WTC11 (cell line): ENCODE measurements at regions not wholly inside any gene's neighbourhood (a gene's known extent, or its start where the extent isn't known, plus 50 kb on each side); places are given as distances from the start of the nearest gene placed in this dataset.
"Not testable (repeated sequence)": the region's sequence is repeated elsewhere in the genome, so short reads cannot be mapped to it uniquely, and the experiment has no call there.

Experiments
- ATAC-seq: fragments of 200-7000 bp; cut with Tn5 transposase; 2 replicates; pipeline ENCODE4 v1.10.0; 2021; ENCODE audit warnings: mild to moderate bottlenecking, moderate library complexity
- CTCF ChIA-PET: fragments of 300-600 bp; sonication (Branson Sonifier 250); formaldehyde crosslinking; loops from one replicate; lab custom pipeline; 2021; ENCODE audit warnings: antibody characterized with exemption; lab: Charles Lee
- POLR2A ChIA-PET: fragments of 350-600 bp; sonication (Branson Sonifier 250); formaldehyde crosslinking; loops from one replicate; lab custom pipeline; 2021; ENCODE audit warnings: antibody characterized with exemption; lab: Charles Lee
- DNase-seq: peaks from one replicate; pipeline ENCODE4 v3.0.0; 2021; ENCODE audit warnings: low spot score
- H3K27ac Mint-ChIP-seq: 2 replicates; pipeline ENCODE4 v1.8.0; 2021; ENCODE audit warnings: mixed read lengths
- H3K27me3 Mint-ChIP-seq: 2 replicates; pipeline ENCODE4 v1.8.0; 2021; ENCODE audit warnings: low read depth, mild to moderate bottlenecking, moderate library complexity, mixed read lengths
- H3K36me3 Mint-ChIP-seq: 2 replicates; pipeline ENCODE4 v1.8.0; 2021; ENCODE audit warnings: mixed read lengths
- H3K4me1 Mint-ChIP-seq: 2 replicates; pipeline ENCODE4 v1.8.0; 2022; ENCODE audit warnings: mixed read lengths
- H3K4me3 Mint-ChIP-seq: 2 replicates; pipeline ENCODE4 v1.8.0; 2021; ENCODE audit warnings: mild to moderate bottlenecking, moderate library complexity, mixed read lengths
- H3K9me3 Mint-ChIP-seq: 2 replicates; pipeline ENCODE4 v1.8.0; 2021; ENCODE audit warnings: mixed read lengths
- FOXK1 ChIP-seq: sonication (generic); formaldehyde crosslinking; IDR thresholded peaks from 2 replicates; pipeline ENCODE4 v1.8.0; 2022; ENCODE audit warnings: mild to moderate bottlenecking, moderate library complexity, missing genetic modification reagents
- JAZF1 ChIP-seq: fragments of 250-450 bp; sonication (Bioruptor Pico); IDR thresholded peaks from 2 replicates; pipeline ENCODE4 v1.9.0; 2021; ENCODE audit warnings: moderate library complexity, mild to moderate bottlenecking, inconsistent platforms
- NR1H2 ChIP-seq: sonication (generic); formaldehyde crosslinking; IDR thresholded peaks from 2 replicates; pipeline ENCODE4 v1.9.0; 2021; ENCODE audit warnings: mild to moderate bottlenecking, moderate library complexity, missing genetic modification reagents
- TCF7 ChIP-seq: sonication (generic); formaldehyde crosslinking; IDR thresholded peaks from 2 replicates; pipeline ENCODE4 v1.8.0; 2022; ENCODE audit warnings: mild to moderate bottlenecking, low read depth, missing genetic modification reagents, moderate library complexity
- TF ChIP-seq, protein P1 (sequence below): sonication (generic); formaldehyde crosslinking; IDR thresholded peaks from 2 replicates; pipeline ENCODE4 v1.8.0; 2022; ENCODE audit warnings: mild to moderate bottlenecking, missing genetic modification reagents
- TF ChIP-seq, protein P2 (sequence below): sonication (generic); formaldehyde crosslinking; IDR thresholded peaks from 2 replicates; pipeline ENCODE4 v1.8.1; 2022; ENCODE audit warnings: low read depth, missing genetic modification reagents, borderline replicate concordance
- TF ChIP-seq, protein P3 (sequence below): sonication (generic); formaldehyde crosslinking; IDR thresholded peaks from 2 replicates; pipeline ENCODE4 v1.8.1; 2023; ENCODE audit warnings: mild to moderate bottlenecking, missing genetic modification reagents, borderline replicate concordance
- TF ChIP-seq, protein P4 (sequence below): sonication (generic); formaldehyde crosslinking; IDR thresholded peaks from 2 replicates; pipeline ENCODE4 v1.8.1; 2023; ENCODE audit warnings: mild to moderate bottlenecking, missing genetic modification reagents, moderate library complexity
- TF ChIP-seq, protein P5 (sequence below): fragments of 250-450 bp; sonication (Bioruptor Pico); IDR thresholded peaks from 2 replicates; pipeline ENCODE4 v2.1.2; 2022; ENCODE audit warnings: mild to moderate bottlenecking, moderate library complexity
- TF ChIP-seq, protein P6 (sequence below): sonication (generic); formaldehyde crosslinking; IDR thresholded peaks from 2 replicates; pipeline ENCODE4 v1.8.1; 2023; ENCODE audit warnings: mild to moderate bottlenecking, missing genetic modification reagents
- TF ChIP-seq, protein P7 (sequence below): sonication (generic); formaldehyde crosslinking; IDR thresholded peaks from 2 replicates; pipeline ENCODE4 v1.8.0; 2023; ENCODE audit warnings: missing genetic modification reagents

DNA sequence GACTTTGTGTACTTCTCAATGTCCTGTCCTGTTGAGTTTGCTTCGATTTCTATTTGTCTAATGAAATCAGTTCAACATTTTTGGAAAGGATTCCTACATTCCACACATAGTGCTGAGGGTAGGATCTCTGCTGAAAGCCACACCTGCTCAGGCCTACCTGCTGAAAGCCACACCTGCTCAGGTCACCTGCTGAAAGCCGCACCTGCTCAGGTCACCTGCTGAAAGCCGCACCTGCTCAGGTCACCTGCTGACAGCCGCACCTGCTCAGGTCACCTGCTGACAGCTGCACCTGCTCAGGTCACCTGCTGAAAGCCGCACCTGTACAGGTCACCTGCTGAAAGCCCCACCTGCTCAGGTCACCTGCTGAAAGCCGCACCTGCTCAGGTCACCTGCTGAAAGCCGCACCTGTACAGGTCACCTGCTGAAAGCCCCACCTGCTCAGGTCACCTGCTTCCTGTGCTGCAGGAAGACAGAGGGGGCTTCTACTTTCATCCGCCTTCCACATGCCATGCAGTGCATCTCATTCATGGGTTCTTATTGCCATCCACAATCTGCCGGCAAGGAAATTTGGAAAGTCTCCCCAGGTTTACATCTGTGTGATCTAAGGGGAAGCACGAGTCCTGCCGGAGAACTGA, 340.3 kb downstream of the THBS2 start:
- peak; percentile 15 for DNase-seq
- Mint-ChIP-seq H3K9me3 (peaks cover 49% of the 10 kb centered on the region), H3K27ac (peak overlapping the region; percentile 80)
- not testable (repeated sequence) for ATAC-seq
- TF ChIP-seq, protein P1, sequence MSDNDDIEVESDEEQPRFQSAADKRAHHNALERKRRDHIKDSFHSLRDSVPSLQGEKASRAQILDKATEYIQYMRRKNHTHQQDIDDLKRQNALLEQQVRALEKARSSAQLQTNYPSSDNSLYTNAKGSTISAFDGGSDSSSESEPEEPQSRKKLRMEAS (CRISPR knock-in tag): peak; percentile 36; the same call in 1 of the 2 replicates
- TF ChIP-seq, all 79 proteins: peak for 1; not testable (repeated sequence) for 78
- peaks cover 43% of the 10 kb centered on the region for H3K36me3 Mint-ChIP-seq
- H3K27me3 Mint-ChIP-seq: peaks cover 13% of the 10 kb centered on the region
- peaks cover 12% of the 10 kb centered on the region; the same call in 1 of the 2 replicates for H3K4me1 Mint-ChIP-seq
- POLR2A ChIA-PET, H3K4me3 Mint-ChIP-seq, CTCF ChIA-PET: not testable (repeated sequence)

DNA sequence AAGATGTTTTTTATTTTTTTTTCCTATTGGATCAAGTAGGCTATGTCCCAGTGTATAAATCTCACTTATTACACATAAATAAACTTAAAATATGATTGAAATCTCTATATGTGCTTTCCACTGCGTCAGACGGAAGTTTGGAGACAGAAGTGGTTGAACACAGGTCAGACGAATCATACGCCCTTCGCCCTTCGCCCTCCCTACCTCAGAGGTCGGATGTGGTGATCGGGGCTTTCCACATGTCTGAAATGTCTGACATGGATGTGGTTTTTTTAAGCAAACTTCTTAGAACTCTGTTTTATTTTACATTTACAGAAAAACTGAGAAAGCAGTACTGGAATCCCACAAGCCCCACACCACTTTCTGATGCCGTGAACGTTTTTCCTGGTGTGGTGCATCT, 344.4 kb downstream of the THBS2 start:
- H3K27me3 Mint-ChIP-seq: peaks cover 13% of the 10 kb centered on the region
- ChIA-PET POLR2A (no interaction called here), CTCF (no interaction called here)
- H3K4me1 Mint-ChIP-seq: peaks cover 24% of the 10 kb centered on the region
- ATAC-seq: no peak
- no peak overlapping the region for H3K4me3 Mint-ChIP-seq
- no peak for DNase-seq
- H3K27ac Mint-ChIP-seq: no peak overlapping the region
- peaks cover 49% of the 10 kb centered on the region for H3K36me3 Mint-ChIP-seq
- TF ChIP-seq, protein P2, sequence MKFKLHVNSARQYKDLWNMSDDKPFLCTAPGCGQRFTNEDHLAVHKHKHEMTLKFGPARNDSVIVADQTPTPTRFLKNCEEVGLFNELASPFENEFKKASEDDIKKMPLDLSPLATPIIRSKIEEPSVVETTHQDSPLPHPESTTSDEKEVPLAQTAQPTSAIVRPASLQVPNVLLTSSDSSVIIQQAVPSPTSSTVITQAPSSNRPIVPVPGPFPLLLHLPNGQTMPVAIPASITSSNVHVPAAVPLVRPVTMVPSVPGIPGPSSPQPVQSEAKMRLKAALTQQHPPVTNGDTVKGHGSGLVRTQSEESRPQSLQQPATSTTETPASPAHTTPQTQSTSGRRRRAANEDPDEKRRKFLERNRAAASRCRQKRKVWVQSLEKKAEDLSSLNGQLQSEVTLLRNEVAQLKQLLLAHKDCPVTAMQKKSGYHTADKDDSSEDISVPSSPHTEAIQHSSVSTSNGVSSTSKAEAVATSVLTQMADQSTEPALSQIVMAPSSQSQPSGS (CRISPR knock-in tag): no peak
- H3K9me3 Mint-ChIP-seq: peaks cover 64% of the 10 kb centered on the region

DNA sequence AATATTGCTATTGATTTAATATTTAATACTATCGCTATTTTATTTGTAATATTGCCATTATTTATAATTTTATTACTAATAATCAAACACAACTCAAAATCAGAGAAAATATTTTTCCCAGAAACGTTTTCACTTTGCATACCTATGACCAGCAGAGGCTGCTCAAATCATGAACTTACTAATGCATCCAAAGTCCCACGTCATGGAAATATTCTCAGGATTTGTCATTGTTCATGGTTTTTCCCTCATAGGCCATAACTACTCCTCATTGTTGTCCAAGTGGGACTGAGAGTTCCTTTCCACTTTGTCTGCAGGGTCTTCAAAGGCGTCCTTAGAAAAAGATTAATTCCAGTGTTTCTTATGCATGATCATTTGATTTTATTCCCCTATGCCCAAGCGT, 344.8 kb downstream of the THBS2 start:
- Mint-ChIP-seq H3K27me3 (peaks cover 13% of the 10 kb centered on the region), H3K9me3 (peaks cover 60% of the 10 kb centered on the region), H3K4me3 (no peak overlapping the region), H3K27ac (no peak overlapping the region), H3K4me1 (peaks cover 23% of the 10 kb centered on the region)
- DNase-seq: no peak
- POLR2A ChIA-PET: no interaction called here
- TF ChIP-seq, protein P3, sequence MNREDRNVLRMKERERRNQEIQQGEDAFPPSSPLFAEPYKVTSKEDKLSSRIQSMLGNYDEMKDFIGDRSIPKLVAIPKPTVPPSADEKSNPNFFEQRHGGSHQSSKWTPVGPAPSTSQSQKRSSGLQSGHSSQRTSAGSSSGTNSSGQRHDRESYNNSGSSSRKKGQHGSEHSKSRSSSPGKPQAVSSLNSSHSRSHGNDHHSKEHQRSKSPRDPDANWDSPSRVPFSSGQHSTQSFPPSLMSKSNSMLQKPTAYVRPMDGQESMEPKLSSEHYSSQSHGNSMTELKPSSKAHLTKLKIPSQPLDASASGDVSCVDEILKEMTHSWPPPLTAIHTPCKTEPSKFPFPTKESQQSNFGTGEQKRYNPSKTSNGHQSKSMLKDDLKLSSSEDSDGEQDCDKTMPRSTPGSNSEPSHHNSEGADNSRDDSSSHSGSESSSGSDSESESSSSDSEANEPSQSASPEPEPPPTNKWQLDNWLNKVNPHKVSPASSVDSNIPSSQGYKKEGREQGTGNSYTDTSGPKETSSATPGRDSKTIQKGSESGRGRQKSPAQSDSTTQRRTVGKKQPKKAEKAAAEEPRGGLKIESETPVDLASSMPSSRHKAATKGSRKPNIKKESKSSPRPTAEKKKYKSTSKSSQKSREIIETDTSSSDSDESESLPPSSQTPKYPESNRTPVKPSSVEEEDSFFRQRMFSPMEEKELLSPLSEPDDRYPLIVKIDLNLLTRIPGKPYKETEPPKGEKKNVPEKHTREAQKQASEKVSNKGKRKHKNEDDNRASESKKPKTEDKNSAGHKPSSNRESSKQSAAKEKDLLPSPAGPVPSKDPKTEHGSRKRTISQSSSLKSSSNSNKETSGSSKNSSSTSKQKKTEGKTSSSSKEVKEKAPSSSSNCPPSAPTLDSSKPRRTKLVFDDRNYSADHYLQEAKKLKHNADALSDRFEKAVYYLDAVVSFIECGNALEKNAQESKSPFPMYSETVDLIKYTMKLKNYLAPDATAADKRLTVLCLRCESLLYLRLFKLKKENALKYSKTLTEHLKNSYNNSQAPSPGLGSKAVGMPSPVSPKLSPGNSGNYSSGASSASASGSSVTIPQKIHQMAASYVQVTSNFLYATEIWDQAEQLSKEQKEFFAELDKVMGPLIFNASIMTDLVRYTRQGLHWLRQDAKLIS (CRISPR knock-in tag): no peak
- TF ChIP-seq NR1H2 (no peak), JAZF1 (CRISPR knock-in tag) (no peak), FOXK1 (CRISPR knock-in tag) (no peak), TCF7 (no peak)
- TF ChIP-seq, protein P4, sequence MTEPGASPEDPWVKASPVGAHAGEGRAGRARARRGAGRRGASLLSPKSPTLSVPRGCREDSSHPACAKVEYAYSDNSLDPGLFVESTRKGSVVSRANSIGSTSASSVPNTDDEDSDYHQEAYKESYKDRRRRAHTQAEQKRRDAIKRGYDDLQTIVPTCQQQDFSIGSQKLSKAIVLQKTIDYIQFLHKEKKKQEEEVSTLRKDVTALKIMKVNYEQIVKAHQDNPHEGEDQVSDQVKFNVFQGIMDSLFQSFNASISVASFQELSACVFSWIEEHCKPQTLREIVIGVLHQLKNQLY (CRISPR knock-in tag): no peak
- TF ChIP-seq, protein P5, sequence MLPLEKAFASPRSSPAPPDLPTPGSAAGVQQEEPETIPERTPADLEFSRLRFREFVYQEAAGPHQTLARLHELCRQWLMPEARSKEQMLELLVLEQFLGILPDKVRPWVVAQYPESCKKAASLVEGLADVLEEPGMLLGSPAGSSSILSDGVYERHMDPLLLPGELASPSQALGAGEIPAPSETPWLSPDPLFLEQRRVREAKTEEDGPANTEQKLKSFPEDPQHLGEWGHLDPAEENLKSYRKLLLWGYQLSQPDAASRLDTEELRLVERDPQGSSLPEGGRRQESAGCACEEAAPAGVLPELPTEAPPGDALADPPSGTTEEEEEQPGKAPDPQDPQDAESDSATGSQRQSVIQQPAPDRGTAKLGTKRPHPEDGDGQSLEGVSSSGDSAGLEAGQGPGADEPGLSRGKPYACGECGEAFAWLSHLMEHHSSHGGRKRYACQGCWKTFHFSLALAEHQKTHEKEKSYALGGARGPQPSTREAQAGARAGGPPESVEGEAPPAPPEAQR (CRISPR knock-in tag): no peak
- TF ChIP-seq, protein P6, sequence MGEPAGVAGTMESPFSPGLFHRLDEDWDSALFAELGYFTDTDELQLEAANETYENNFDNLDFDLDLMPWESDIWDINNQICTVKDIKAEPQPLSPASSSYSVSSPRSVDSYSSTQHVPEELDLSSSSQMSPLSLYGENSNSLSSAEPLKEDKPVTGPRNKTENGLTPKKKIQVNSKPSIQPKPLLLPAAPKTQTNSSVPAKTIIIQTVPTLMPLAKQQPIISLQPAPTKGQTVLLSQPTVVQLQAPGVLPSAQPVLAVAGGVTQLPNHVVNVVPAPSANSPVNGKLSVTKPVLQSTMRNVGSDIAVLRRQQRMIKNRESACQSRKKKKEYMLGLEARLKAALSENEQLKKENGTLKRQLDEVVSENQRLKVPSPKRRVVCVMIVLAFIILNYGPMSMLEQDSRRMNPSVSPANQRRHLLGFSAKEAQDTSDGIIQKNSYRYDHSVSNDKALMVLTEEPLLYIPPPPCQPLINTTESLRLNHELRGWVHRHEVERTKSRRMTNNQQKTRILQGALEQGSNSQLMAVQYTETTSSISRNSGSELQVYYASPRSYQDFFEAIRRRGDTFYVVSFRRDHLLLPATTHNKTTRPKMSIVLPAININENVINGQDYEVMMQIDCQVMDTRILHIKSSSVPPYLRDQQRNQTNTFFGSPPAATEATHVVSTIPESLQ: no peak
- TF ChIP-seq, protein P7, sequence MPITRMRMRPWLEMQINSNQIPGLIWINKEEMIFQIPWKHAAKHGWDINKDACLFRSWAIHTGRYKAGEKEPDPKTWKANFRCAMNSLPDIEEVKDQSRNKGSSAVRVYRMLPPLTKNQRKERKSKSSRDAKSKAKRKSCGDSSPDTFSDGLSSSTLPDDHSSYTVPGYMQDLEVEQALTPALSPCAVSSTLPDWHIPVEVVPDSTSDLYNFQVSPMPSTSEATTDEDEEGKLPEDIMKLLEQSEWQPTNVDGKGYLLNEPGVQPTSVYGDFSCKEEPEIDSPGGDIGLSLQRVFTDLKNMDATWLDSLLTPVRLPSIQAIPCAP: no peak
- TF ChIP-seq, all 79 proteins: peak for 0
- peaks cover 45% of the 10 kb centered on the region for H3K36me3 Mint-ChIP-seq
- no peak for ATAC-seq
- CTCF ChIA-PET: no interaction called here
